ENCODE measurements at regions not wholly inside any gene's neighbourhood (a gene's known extent, or its start where the extent isn't known, plus 50 kb on each side); places are given as distances from the start of the nearest gene placed in this dataset.
"Not testable (repeated sequence)": the region's sequence is repeated elsewhere in the genome, so short reads cannot be mapped to it uniquely, and the experiment has no call there.

DNA sequence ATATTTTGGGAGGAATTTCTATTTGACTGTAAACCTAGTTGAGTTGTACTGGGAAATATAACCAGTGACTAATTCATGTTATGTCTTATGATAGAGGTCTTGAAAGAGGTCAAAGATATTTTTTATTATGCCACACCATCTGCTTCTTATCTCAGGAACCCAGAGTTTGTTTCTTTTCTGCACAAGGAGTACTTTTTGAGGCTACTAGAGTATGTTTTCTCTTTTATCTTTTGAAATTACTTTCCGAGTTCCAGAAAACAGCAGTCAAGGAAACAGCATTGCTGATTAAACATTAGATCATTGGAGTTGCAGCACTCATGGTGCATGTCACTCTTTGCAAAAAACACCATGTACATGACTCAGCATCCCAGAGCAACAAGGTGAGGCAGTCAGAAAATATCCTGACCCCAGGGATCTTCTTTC, 645.8 kb upstream of the NR2F2 start:
- no peak for DNase-seq (ENCODE audit: low read depth in 3 of 3)

DNA sequence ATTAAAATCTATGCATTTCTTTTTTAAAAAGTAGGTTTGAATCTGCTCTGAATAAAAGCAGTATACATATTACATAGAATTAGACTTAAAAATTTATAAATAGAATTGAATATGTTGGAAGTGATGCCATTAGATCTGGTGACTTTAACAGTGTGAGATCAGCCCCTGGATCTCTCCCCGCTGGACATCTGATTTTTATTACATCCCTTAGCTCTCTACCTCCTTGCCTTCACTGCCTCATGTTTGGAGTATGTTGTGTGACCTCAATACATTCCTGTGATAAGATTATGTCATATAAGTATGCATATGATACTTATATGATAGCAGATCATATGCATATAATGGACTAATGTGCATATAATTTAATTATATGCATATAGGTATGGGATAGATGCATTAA, 643.4 kb upstream of the NR2F2 start:
- no peak for DNase-seq (ENCODE audit: low read depth in 3 of 3)

DNA sequence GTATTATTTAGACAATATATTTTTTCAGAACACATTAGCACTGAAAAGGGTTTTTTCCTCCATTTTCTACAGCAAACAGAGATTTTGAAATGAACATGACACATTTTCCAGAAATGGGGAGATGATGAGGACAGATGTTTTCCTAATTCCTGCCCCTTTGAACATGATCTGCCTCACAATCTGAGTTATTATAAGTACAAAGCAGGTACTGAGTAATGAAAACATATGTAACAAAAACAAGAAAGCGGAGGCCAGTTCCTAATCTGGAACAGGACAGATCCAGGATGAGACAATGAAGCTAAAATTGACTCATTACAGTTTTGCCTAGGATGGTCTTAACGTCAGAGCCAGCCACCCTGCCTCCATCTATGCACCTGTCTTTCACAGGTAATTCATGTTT, 642.8 kb upstream of the NR2F2 start:
- DNase-seq (ENCODE audit: low read depth in 3 of 3): no peak

DNA sequence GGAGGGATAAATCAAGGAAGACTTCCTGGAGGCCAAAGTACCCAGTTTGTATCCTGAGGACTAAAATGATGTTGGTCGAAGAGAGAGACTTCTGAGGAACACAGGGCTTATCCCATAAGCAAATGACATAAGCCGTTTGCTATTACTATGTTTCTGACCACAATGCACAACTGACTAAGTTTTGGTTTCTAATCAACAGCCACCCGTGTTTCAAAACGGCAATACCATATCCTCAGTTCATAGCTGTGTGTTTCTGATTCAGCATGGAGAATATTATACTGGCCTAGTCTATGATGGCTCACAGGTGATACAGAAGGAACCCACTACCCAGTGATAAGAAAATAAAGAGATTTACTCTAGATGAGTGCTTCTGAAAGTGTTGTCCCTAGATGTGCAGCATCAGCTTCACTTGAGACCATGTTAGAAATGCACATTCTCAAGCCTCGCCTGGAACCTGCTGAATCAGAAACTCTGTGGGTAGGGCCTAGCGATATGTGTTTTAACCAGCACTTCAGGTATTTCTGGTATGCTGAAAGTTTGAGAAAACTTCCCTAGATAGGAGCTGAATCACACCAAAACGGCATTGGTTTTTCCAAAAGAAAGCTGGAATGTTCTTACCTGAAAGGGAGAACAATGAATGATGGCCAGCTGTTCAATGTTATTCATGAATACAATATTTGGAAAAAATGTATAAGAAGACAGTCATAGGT, 639.7 kb upstream of the NR2F2 start:
- no peak for DNase-seq (ENCODE audit: low read depth in 3 of 3)

DNA sequence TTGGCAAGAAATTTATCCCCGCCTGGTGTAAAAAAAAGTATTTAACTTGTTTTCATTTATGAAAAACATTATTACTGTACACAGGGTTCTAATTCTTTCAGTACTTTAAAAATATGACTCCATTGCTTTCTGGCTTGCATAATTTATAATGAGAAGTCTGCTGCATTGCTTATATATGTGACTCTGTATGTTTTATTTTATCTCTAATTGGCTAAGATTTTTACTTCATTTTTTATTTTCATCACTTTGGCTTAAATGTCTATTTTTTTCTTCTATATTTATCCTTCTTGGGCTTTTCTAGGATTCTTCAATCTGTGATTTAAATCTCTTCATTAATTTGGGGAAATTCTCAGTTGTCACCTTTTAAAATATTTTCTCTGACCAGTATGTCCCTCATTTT, 636.6 kb upstream of the NR2F2 start:
- DNase-seq (ENCODE audit: low read depth in 3 of 3): no peak

DNA sequence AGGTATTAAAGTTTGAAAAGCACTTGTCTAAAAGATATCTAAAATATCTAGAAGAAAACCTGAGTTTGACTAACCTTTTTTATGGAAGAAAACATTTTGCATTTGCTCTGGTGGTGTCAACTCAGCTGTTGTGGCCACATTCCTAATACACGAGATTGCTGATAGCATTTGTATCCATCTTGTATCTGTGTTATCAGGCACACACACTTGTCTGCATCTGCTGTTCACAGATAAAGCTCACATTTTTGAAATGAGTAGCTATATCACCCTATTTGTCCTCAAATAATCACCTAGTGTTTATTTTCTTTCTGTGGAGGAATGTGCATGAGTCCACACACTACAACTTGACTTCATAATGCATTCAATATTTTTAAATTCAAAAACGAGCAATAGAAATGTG, 632.3 kb upstream of the NR2F2 start:
- DNase-seq (ENCODE audit: low read depth in 3 of 3): no peak

DNA sequence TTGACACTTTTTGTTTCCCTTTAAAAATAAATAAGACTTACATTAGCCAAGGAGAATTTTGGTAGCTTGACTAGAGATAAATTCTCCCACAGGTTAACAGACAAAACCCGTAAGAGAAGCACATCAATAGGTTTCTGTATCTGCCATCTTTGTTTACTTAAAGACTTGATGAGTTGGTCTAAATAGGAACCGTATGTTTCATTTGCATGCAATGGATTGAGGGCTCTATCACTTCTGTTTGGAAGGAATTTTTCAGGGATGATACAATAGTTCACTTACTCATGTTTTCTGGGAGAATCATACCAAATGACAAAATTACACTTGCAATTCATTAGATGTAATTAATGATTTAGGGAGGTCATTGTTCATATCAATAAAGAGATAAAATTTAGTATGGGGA, 631.5 kb upstream of the NR2F2 start:
- DNase-seq (ENCODE audit: low read depth in 3 of 3): no peak

DNA sequence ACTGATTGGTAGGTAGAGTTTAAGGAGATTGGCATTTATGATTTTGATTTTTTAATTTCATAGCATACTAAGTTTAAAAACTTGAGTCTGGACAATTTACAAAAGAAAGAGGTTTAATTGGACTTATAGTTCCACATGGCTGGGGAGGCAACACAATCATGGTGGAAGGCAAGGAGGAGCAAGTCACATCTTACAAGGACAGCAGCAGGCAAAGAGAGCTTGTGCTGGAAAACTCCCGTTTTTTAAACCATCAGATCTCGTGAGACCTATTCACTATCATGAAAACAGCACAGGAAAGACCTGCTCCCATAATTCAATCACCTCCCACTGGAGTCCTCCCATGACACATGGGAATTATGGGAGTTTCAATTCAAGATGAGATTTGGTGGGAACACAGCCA, 630.9 kb upstream of the NR2F2 start:
- DNase-seq (ENCODE audit: low read depth in 3 of 3): no peak

DNA sequence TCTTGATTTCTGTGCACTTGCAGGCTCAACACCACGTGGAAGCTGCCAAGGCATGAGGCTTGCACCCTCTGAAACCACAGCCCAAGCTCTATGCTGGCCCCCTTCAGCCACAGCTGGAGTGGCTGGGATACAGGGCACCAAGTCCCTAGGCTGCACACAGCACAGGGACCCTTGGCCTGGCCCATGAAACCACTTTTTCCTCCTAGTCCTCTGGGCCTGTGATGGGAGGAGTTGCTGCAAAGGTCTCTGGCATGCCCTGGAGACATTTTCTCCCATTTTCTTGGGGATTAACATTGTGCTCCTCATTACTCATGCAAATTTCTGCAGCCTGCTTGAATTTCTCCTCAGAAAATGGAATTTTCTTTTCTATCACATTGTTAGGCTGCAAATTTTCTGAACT, 629.8 kb upstream of the NR2F2 start:
- not testable (repeated sequence) for DNase-seq (ENCODE audit: low read depth in 3 of 3)

DNA sequence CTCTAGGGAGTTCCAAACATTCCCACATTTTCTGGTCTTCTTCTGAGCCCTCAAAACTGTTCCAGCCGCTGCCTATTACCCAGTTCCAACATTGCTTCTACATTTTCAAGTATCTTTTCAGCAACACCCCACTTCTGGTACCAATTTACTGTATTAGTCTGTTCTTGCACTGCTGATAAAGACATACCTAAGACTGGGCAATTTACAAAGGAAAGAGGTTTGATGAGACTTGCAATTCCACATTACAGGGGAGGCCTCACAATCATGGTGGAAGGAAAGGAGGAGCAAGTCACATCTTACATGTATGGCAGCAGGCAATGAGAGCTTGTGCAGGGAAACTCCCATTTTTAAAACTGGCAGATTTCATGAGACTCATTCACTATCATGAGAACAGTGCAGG, 629.1 kb upstream of the NR2F2 start:
- DNase-seq (ENCODE audit: low read depth in 3 of 3): no peak

DNA sequence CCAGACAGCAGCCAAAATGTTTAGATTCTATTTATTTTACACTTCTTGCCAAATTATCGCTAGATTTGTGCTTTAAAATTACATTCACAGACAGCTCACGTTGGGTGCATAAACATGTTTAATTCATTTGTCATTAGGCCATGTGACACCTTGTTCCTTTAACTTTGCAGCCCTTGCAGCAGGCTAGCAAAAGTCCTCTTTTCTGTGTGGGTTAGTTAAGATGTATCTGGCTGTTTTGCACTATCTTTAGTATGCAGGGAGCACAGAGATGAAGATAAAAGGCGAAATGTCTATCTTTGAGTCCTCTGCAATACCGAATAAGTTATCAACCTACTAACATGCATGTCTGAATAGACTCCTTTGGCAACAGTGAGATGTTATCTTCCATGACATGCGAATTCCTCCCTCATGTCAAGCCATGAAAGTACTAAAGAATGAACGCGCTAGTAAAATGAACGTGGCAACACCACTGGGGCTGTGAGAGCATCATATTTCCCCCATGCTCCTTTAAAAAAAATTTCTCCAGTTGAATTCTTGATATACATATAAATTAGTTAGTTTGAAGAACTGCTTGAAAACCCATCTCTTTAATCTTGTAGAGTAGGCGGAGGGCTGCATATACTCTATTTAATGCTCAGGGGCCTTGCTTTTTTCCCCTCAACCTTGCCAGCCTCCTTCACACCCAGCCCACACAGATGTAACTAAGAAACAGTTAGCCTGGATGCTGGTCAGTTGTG, 620.4 kb upstream of the NR2F2 start:
- DNase-seq (ENCODE audit: low read depth in 3 of 3): no peak

DNA sequence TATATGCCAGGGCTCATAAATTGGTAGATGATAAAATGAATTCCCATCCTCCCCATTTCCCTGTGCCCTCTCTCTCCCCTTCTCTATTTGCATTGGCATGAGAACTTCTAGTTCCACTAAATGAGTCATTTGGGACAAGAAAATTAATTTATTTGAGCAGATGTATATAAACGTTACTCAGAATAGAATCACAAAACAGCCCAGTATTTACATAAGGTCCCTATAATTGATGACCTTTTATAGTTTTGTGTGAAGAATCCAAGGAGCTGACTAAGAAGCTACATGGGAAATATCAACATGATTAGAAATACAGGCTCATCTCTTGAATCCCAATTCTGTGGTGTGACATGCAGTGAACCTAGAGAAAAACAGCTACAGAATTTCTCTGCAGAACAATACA, 617.7 kb upstream of the NR2F2 start:
- no peak for DNase-seq (ENCODE audit: low read depth in 3 of 3)

DNA sequence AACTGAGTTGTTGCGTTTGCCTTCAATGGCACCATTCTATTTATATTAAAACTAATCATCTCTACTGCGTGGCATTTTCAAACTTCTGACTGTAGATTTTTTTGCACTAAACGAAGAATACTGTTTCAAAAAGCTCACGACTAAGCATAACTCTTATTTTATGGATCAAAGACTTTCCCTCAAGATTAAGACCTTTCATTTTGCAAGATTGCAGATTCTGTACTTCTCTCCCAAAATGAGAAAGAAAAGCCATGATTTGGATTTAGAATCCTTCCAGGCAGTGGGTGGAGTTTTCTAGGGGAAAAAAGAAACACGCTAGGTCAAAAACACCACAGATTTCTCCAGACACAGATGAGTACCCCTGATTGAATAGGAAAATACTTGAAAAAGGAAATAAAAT, 617.2 kb upstream of the NR2F2 start:
- no peak for DNase-seq (ENCODE audit: low read depth in 3 of 3)

DNA sequence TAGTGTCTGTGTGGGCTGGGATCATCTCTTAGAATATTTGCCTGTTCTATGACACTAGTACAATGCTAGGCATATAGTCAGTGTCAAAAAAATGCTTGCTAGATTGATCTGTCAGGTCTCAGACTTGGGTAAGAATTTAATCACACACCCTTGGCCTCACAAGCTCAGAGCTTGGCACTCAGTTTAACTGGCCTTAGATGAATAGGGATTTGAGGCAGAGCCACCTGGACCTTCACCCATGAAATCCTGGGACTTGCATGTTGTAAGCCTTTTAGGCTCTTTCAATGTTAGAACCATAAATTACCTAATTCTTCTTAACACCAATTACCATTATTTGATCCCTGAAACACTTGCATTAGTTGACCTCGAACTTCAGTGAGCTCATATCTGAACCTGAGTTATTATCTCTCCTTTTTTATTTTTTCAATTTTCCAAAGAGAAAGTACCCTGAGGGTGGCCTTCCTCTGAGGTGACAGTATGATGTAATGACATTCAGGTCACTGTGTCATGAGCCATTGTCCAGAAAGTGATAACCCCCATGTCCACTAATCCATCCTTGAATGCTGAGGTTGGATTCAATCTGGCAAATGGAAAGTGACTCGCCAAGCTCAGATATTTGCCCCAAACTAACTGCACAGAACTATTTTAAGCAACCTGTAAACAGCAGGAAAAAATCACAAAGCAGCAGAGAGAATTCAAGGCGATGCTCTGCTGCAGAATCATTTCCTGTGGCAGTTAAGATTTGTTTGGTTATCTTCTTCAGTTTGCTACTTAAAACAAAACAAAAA, 615.2 kb upstream of the NR2F2 start:
- DNase-seq (ENCODE audit: low read depth in 3 of 3): no peak

DNA sequence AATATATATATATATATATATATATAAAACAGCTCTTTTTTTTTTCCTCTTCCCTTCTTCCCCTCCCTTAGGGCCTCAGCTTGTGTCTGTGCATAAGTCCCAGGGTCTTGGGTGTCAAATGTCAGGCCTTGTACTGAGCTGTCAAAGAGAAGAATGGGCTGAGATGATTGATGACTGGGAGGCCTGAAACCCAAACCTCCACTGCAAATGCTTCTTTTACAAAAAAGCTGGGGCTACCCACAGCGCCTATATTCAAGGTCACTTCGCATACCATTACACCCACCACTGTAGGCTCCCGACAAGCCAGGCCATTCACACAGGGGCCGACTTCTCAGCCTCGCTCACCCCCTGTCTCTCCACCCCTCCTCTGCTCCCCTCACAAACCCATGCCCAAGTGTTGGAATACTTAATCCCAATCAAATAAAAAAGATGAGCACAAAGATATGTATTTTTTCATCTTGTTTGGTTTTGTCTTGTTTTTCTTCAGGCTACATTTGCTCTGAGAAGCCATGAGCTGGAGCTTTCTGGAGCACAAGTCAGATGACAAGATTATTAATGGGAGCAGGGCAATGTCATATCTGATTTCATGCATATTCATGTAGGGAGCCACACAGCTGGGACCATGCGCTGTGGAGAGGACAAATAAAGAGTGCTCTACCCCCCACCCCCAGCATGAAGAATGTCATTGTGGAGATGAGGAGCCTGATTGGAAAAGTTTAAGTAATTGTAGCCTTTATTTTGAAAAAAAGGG, 614.4 kb upstream of the NR2F2 start:
- no peak for DNase-seq (ENCODE audit: low read depth in 3 of 3)

DNA sequence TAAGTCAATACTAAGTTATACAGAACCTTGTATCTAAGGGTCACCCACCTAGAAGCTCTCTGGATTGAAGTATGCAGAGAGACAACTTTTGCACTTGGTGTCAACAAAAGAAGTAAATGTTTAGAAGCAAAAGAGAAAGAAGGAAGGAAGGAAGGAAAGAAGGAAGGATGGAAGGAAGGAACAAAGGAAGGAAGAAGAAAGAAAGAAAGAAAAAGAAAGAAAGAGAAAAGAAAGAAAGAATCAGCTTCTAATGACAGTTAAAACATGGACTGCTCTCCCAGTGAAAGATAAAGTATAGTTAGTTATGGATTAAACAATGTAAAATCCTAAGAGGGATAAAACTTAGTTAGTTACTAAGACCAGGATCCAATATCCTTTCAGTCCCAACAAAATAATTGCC, 613.8 kb upstream of the NR2F2 start:
- DNase-seq (ENCODE audit: low read depth in 3 of 3): no peak

DNA sequence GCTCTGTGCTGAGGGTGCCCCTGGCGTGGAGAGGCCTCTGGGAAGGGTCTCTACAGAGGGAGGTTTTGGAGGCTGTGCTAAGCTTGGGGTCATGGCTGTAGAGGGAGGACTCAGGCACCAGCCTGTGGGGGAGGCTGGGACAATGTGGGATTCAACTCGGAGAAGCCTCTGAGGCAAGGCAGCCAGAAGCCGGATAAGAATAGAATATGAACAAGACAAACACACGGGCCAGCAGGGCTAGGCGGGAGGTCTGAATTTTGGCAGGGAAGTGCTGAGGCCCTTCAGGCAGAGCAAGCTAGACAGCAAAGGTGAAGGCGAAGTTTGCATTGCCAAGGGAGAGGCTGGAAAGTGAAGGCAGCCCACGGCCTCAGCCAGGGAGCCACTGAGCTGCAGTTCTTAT, 612.1 kb upstream of the NR2F2 start:
- no peak for DNase-seq (ENCODE audit: low read depth in 3 of 3)

DNA sequence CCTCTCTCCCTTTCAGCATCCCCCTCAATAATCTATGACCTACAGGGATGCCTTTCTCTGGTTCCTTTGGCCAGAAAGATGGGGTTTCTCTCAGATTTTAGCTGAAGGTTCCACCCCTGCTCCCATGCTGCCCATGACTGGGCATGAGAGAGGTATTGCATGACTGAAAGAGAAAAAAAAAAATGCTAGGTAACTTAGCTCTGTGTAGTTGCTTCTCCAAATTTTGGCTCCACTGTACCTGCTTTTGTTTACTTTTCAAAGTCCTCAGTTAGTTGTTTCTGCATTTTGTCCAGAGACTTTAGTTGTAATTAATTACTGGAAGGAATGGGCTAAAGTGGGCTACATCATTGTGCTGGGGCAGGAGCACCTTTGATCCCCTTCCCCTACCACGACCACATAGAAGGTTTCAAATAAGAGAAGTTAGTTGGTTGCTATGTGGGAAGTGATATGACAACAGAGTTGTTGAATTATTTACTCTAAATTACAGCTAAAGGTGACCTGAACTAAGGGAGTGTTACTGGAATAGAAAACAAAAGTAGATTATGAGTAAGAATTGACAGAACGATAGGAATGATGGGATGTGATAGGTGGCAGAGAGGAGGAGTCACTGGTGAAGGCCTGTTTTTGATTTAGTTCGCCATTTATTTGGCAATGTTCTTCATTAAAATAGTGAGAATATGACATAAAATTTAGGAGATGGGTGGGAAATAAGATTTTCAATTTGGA, 605.4 kb upstream of the NR2F2 start:
- no peak for DNase-seq (ENCODE audit: low read depth in 3 of 3)

DNA sequence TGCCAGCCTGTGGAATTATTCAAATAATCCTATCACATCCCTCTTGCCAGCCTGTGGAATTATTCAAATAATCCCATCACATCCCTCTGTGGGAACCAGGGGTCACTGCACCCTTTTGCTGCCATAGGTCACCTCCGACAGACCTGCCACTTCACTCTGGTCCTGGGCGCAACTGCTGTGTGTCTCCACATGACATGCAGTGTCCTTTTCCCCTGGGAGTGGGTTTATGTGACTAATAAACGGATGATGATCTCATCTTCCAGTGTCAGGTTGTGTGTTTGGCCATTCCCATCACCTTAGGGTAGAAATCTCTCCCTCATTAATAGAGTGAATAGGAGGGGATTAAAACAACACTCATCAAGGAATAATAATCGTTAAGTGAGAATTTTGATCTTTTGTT, 603.6 kb upstream of the NR2F2 start:
- no peak for DNase-seq (ENCODE audit: low read depth in 3 of 3)

DNA sequence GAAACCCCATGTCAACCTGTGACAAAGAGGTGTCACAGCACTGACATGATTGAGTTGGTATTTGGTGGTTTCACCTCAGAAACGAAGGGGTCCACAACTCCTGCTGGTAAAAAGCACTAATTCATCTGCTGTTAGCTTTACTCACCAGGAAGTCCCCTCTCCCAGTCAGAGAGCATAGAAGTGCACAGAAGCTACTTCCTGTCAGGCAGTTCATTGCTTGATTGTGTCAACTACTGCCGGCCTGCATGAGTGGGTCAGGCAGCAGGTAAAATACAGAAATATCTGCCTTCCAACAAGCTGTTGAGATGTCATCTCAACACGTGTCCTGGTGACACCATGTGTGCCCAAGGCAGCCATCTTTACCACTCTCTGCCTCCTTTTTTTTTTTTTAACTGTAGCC, 596.6 kb upstream of the NR2F2 start:
- DNase-seq (ENCODE audit: low read depth in 3 of 3): no peak

Measured in stimulated activated CD4-positive, alpha-beta T cell treated with anti-CD3 and anti-CD28 coated beads, TNF-alpha, amount 100 ng/mL, for 48 hours (primary cell).